AG04450 (cell line): ENCODE measurements at regions not wholly inside any gene's neighbourhood (a gene's known extent, or its start where the extent isn't known, plus 50 kb on each side); places are given as distances from the start of the nearest gene placed in this dataset.

Source experiments
- CTCF ChIA-PET: fragments of 300-600, 350-600 bp; formaldehyde crosslinking; extraction: SDS; loops from one replicate; lab custom pipeline; 2022; ENCODE audit warnings: antibody characterized with exemption, inconsistent platforms; lab: Charles Lee
- POLR2A ChIA-PET: fragments of 350-600 bp; formaldehyde crosslinking; extraction: SDS; loops from one replicate; lab custom pipeline; 2021; ENCODE audit warnings: antibody characterized with exemption, inconsistent platforms; lab: Yijun Ruan, JAX
- DNase-seq: peaks from one replicate; pipeline ENCODE4 v3.0.0-alpha.2; 2011; ENCODE audit warnings: low read depth, low spot score
- H3K27ac ChIP-seq: one replicate; pipeline ENCODE4 v1.5.1; 2012; ENCODE audit warnings: low read depth, low read length, control low read depth
- H3K27me3 ChIP-seq: one replicate; pipeline ENCODE4 v1.6.0; 2012; ENCODE audit warnings: low read length; ENCODE audit not compliant: control insufficient read depth, insufficient read depth
- H3K4me3 ChIP-seq: 2 replicates; pipeline ENCODE4 v1.5.1; 2011; ENCODE audit warnings: mild to moderate bottlenecking, low read depth, low read length, control low read depth
- H3K9me3 ChIP-seq: 2 replicates; pipeline ENCODE4 v1.5.1; 2012; ENCODE audit warnings: low read length; ENCODE audit not compliant: control insufficient read depth, insufficient read depth
- TF ChIP-seq, protein P1 (sequence below): IDR thresholded peaks from 2 replicates; pipeline ENCODE4 v1.5.1; 2011; ENCODE audit warnings: low read depth, low read length, control low read depth, inconsistent platforms

DNA sequence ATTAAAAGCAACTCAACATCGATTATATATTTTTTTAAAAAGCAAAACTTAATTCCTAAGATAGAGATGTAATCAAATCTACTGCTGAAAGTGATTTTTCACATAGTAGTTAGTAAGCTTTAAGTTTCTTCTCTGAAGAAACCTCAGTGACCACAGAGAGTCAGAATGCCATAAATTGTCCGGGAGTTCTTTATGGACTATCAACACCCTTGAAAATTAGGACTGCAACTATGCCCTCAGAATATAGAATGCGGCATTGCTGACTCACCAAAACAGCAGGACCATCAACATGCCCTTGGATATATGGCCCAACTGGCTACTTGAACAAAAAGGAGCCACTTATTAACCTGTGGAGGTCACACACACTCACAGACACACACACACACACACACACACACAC, 228.9 kb upstream of the SNX2 start:
- no peaks in the 10 kb centered on the region for H3K9me3 ChIP-seq
- POLR2A ChIA-PET = no interaction called here
- H3K27ac ChIP-seq = no peak overlapping the region
- H3K27me3 ChIP-seq = no peaks in the 10 kb centered on the region
- no peak overlapping the region for H3K4me3 ChIP-seq
- no peak for DNase-seq
- TF ChIP-seq, protein P1, sequence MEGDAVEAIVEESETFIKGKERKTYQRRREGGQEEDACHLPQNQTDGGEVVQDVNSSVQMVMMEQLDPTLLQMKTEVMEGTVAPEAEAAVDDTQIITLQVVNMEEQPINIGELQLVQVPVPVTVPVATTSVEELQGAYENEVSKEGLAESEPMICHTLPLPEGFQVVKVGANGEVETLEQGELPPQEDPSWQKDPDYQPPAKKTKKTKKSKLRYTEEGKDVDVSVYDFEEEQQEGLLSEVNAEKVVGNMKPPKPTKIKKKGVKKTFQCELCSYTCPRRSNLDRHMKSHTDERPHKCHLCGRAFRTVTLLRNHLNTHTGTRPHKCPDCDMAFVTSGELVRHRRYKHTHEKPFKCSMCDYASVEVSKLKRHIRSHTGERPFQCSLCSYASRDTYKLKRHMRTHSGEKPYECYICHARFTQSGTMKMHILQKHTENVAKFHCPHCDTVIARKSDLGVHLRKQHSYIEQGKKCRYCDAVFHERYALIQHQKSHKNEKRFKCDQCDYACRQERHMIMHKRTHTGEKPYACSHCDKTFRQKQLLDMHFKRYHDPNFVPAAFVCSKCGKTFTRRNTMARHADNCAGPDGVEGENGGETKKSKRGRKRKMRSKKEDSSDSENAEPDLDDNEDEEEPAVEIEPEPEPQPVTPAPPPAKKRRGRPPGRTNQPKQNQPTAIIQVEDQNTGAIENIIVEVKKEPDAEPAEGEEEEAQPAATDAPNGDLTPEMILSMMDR = no peak
- CTCF ChIA-PET = no interaction called here

DNA sequence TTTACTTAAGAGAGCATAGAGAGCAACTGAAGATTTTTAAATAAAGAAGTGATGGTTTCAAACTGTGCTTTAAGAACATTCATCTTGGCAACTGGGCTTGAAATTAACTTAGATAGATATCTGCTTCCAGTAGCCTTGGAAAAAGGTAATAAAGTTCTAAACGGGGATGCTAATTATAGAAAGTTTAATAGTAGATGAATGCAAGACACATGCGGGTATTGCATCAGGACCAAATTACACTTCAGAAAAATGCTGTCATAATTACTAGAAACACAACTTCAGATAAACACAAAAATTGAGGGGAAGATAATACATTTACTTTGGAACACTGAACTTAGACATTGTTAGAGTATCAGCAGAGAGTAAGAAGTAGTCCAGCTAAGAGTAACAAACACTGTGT, 227.7 kb upstream of the SNX2 start:
- Histone ChIP-seq H3K4me3 (no peak overlapping the region), H3K9me3 (no peaks in the 10 kb centered on the region), H3K27ac (no peak overlapping the region), H3K27me3 (no peaks in the 10 kb centered on the region)
- ChIA-PET POLR2A (no interaction called here), CTCF (no interaction called here)
- DNase-seq = no peak
- TF ChIP-seq, protein P1 = no peak

DNA sequence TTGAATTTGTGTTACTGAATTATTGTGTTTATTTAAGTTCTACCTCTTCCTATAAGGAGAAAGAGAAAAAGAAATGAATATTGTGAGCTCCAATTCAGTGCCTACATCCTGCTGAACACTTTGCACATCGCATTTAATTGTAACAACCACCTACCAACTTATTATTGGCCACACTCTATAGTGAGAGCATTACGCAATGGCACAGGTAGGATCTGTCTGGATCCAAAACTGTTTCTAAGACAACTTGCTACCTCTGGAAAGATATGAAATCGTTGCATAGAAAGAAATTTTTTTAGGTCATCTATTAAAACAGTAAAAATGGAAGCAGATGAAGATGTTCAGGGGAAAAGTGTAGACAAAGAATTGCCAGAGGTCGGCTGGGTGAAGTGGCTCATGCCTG, 227.2 kb upstream of the SNX2 start:
- CTCF ChIA-PET = no interaction called here
- H3K9me3 ChIP-seq = no peaks in the 10 kb centered on the region
- no peak overlapping the region for H3K4me3 ChIP-seq
- no peak for DNase-seq
- no peak overlapping the region for H3K27ac ChIP-seq
- POLR2A ChIA-PET = no interaction called here
- TF ChIP-seq, protein P1 = no peak
- H3K27me3 ChIP-seq = no peaks in the 10 kb centered on the region

DNA sequence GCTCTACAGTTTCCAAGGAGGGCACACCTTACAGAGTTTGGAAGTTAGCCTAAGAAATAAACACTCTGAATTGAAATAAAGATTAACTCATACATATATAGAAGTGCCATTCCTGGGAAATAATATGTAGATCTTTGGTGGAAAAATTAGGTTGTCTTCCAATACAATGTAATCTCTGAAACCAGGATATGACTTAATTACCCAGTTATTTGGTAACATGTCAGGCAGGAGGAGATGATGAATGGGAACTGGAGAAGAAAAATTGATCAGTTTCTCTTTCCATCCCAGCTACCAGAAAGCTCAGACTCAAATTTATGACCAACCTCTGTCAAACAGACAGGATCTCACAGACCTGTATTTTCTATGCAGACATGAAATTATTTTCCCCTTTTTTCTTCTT, 215.2 kb upstream of the SNX2 start:
- no peaks in the 10 kb centered on the region for H3K9me3 ChIP-seq
- no peak for DNase-seq
- H3K27ac ChIP-seq = no peak overlapping the region
- no peak overlapping the region for H3K4me3 ChIP-seq
- no peaks in the 10 kb centered on the region for H3K27me3 ChIP-seq
- ChIA-PET POLR2A (no interaction called here), CTCF (no interaction called here)
- TF ChIP-seq, protein P1 = no peak

DNA sequence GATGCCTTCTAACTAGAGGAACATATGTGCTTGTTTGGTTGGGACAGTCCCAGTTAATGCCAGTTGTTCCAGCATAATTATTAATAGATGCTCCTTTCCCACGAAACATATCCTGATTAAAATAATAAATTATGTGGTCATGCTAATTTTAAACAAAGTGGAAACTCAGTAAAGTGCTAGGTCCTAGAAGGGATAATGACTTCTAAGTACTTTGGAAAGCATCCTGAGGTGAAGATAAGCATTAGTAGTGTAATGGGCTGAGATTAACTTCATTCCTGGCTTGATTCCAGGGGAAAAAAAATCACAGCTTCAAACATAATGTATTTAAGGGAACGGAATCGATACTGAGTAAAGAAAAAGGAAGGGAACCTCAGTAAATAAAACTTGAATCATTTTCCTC, 213.7 kb upstream of the SNX2 start:
- H3K27me3 ChIP-seq = no peaks in the 10 kb centered on the region
- no peaks in the 10 kb centered on the region for H3K9me3 ChIP-seq
- DNase-seq = no peak
- no peak overlapping the region for H3K4me3 ChIP-seq
- CTCF ChIA-PET = no interaction called here
- H3K27ac ChIP-seq = no peak overlapping the region
- POLR2A ChIA-PET = no interaction called here
- TF ChIP-seq, protein P1 = no peak
